ENCODE measurements at regions not wholly inside any gene's neighbourhood (a gene's known extent, or its start where the extent isn't known, plus 50 kb on each side); places are given as distances from the start of the nearest gene placed in this dataset.
A peak's percentile ranks its signal among the peaks of the same experiment; 100 is the strongest.

GRCh38 chr11:135075740-135076139 lies 663.7 kb upstream of the B3GAT1 start:
- no peak for TF ChIP-seq EP300 (IDR thresholded peaks at IDR 0.05)
- TF ChIP-seq, protein P1, sequence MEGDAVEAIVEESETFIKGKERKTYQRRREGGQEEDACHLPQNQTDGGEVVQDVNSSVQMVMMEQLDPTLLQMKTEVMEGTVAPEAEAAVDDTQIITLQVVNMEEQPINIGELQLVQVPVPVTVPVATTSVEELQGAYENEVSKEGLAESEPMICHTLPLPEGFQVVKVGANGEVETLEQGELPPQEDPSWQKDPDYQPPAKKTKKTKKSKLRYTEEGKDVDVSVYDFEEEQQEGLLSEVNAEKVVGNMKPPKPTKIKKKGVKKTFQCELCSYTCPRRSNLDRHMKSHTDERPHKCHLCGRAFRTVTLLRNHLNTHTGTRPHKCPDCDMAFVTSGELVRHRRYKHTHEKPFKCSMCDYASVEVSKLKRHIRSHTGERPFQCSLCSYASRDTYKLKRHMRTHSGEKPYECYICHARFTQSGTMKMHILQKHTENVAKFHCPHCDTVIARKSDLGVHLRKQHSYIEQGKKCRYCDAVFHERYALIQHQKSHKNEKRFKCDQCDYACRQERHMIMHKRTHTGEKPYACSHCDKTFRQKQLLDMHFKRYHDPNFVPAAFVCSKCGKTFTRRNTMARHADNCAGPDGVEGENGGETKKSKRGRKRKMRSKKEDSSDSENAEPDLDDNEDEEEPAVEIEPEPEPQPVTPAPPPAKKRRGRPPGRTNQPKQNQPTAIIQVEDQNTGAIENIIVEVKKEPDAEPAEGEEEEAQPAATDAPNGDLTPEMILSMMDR (IDR thresholded peaks at IDR 0.05): peak in 1 of 3 donors; percentile 17
